ENCODE measurements at regions not wholly inside any gene's neighbourhood (a gene's known extent, or its start where the extent isn't known, plus 50 kb on each side); places are given as distances from the start of the nearest gene placed in this dataset.

GRCh38 chr2:150581717-150582472 lies 94.4 kb upstream of the RND3 start:
- TF ChIP-seq ZNF394 (tag by site-specific recombination; IDR thresholded peaks at IDR 0.05; ENCODE audit: borderline replicate concordance) = no peak
- no peak for TF ChIP-seq KLF16 (tag by site-specific recombination; IDR thresholded peaks at IDR 0.05)
- no peak for TF ChIP-seq CTCF (tag by site-specific recombination; IDR thresholded peaks at IDR 0.05)
- TF ChIP-seq SP2 (tag by site-specific recombination; IDR thresholded peaks at IDR 0.05) = no peak
- TF ChIP-seq OSR2 (tag by site-specific recombination; IDR thresholded peaks at IDR 0.05) = no peak
- TF ChIP-seq REPIN1 (tag by site-specific recombination; IDR thresholded peaks at IDR 0.05; ENCODE audit: low read depth) = no peak
- TF ChIP-seq KLF1 (tag by site-specific recombination; IDR thresholded peaks at IDR 0.05) = no peak

All from HEK293 (cell line).